NCI-H510A (cell line): ENCODE measurements at regions not wholly inside any gene's neighbourhood (a gene's known extent, or its start where the extent isn't known, plus 50 kb on each side); places are given as distances from the start of the nearest gene placed in this dataset.
"Not testable (repeated sequence)": the region's sequence is repeated elsewhere in the genome, so short reads cannot be mapped to it uniquely, and the experiment has no call there.

Experiments
- DNase-seq: peaks from one replicate; lab custom pipeline; 2025; lab: John Stamatoyannopoulos, UW

- no peak for DNase-seq
Measured at GRCh38 chr6:137933696-137934095, 66.6 kb downstream of the TNFAIP3 start.

- no peak for DNase-seq
Measured at GRCh38 chr6:137936798-137937197, 69.7 kb downstream of the TNFAIP3 start.

GRCh38 chr6:137937834-137938233 lies 70.8 kb downstream of the TNFAIP3 start:
- DNase-seq, result no peak

GRCh38 chr6:137938770-137939379 lies 71.8 kb downstream of the TNFAIP3 start:
- DNase-seq, result no peak

- DNase-seq, result no peak
Measured at GRCh38 chr6:137941995-137942394, 74.9 kb downstream of the TNFAIP3 start.

- no peak for DNase-seq
Measured at GRCh38 chr6:137942736-137943135, 75.7 kb downstream of the TNFAIP3 start.

DNA sequence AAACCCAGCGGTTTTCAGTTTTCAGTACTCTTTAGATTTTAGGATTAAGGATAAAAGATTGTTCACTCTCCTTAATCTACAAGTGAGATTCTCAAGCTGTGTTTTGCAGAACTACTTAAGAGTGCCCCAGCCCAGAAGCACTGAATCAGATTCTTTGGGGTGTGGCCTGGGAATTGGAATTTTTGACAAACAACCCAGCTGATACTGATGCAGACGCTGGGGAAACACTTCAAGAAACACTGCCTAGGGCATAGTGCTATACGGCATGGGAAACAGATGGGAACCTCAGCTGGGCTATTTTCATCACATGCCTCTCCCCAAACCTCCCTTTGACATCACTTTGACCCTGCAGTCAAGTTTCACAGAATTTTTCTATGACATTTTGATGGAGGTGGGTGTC lies 77.3 kb downstream of the TNFAIP3 start:
- DNase-seq, result not testable (repeated sequence)

DNA sequence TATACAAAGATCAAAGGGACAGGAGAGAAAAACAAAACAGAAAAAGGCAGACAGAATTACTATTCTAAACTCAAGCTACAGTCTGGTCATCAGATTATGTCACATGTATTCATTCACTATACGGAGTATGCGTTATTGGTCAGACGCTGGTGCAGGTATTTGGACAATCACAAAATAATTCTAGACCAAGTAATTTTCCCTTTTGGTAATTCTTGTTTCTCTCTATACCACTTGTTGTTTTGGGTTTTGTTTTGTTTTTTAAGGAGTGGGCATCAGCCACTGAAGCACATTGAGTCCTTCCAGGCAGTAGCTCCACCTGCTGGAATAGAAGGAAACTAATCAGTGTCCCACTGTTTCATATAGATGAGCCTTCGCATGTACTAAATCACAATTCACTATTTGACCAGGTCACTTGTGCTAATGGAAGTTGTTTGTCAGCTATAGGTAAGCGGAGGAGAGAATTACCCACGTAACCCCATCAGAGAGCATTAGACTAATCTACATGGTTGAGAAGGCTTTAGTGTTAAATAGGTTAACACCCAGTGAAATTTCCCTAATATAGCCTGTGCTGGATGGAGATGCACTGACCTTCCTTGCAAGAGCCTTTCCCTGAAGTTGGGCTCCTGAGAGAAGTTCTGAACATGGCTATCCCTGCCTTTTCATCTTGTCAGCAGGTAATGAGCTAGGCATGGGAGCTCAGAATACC lies 77.9 kb downstream of the TNFAIP3 start:
- no peak for DNase-seq

GRCh38 chr6:137949686-137950390 lies 82.8 kb downstream of the TNFAIP3 start:
- DNase-seq, result no peak

GRCh38 chr6:137950581-137950980 lies 83.5 kb downstream of the TNFAIP3 start:
- no peak for DNase-seq

DNA sequence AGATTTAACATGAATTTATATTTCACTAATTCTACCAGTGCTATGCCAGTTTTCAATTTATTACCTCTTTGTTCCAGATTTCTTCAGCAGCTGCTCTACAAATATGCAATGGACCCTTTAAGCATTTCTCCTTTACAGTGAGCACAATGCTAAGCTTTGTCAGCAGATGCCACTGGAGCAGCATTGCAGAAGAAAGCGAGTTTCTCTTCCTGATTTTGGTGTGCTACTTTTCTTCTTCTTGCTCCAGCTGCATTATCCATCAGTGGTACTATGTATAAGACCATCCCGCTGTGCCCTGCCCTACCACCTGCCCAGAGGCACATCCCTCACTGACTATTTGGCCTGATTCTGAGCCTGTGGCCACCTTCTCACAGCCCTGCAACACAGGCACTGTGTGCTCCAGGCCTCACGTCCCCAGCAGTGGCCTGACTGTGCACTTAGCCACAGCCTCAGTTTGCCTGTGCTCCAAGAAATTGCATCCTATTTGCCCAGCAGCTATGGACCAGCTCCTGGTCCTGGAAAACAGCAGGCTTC lies 84.1 kb downstream of the TNFAIP3 start:
- no peak for DNase-seq

DNA sequence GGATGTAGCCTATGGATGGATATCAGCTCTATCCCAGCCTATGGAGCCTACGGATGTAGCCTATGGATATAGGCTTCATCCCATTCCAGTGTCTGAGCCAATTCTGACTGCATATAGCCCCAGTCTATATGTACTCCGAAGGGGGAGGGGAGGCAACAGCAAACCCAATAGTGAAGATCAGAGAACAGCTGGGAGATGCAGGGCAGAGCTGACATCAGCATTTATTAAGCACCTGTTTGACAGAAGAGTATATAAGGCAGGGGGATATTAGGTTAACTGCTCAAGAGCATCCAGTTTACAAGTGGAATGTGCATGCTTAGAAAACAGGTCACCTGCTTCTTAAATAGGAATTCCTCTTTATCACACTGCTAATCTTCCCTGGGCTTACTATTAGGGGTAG lies 85.2 kb downstream of the TNFAIP3 start:
- no peak for DNase-seq

DNA sequence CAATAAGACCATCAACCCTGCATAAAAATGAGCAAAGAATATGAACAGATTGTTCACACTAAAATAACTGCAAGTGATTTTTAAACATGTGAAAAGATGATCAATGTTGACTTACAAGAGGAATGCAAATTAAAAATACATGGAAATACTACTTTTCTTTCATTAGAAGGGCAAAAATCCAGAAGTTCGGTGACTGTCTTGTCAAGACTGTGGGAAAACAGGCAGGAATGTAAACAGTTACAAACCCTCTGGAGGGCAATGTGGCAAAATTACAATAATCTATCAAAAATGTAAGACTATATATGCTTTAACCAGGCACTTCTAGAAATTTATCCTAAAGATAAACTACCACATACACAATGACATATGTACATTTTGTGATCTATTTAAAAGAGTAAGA lies 86.7 kb downstream of the TNFAIP3 start:
- DNase-seq, result no peak

DNA sequence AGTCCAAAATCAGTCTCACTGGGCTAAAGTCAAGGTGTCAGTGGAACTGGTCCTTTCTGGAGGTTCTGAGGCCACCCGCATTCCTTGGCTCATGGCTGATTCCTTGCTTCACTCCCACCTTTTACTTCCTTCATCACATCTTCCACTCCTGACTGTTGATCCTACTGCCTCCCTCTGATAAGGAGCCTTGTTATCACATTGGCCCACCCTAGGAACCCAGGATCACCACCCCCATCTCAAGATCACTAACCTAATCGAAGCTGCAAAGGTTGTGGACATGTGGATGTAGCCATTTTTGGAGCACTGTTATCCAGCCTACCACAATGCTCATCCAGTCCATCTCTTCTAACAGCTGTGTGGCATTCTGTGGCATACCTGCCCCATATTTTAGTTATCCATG lies 87.2 kb downstream of the TNFAIP3 start:
- DNase-seq, result no peak

DNA sequence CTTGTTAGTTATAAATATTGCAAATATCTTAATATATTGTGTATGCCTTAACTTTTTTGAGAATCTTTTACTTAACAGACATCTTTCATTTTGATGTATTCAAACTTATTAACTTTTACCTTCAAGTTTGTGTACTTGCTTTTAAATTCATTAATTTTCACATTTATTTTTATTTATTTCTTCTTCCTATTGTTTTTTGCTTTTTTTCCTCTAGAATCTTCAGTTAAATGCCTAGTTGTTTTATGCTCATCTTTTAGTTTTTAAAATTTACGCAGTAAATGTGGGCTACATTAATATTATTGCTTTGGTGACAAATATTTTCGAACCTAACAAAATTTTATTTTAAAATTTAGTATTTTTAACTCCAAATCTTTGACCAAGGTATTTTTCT lies 89.0 kb downstream of the TNFAIP3 start:
- DNase-seq, result no peak

DNA sequence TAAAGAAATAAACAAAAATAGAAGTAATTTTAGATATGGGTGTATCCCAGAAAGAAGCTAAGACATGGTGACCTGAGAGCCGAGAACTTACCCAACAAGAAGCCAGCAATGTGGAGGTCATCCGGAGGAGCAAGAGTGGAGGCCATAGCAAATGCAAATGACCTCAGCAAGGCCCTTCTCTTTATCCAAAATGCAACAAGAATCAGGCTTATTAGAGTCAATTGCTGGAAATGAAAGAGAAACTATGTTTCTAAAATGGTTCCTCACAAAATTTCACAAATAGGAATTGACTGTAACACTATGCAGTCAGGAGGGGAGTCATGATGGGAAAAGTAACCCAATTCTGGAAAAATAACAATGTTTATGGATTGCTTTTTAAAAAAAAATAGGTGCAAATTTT lies 90.4 kb downstream of the TNFAIP3 start:
- no peak for DNase-seq

DNA sequence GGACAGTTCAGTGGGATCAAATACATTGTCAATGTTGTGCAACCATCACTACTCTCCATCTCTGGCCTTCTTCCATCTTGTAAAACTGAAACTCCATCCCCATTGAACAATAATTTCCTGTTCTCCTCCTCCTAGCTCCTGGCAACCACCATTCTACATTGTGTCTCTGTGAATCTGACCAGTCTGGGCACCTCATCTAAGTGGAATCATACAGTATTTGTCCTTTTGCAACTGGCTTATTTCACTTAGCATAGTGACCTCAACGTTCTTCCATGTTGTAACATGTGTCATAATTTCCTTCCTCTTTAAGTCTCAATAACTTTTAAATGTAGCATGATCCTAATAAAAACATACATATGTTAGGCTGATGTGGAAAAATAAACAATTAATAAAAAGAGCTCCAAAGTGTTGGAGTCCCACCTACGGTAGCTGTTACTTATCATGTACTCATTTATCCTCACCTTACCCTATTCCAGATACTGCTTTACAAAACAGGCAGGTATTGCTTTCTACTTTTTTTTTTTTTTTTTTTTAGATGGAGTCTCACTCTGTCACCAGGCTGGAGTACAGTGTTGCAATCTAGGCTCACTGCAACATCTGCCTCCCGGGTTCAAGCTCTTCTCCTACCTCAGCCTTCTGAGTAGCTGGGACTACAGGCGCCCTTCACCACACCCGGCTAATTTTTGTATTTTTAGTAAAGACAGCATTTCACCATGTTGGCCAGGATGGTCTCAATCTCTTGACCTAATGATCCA lies 91.9 kb downstream of the TNFAIP3 start:
- DNase-seq, result no peak

GRCh38 chr6:137962725-137963124 lies 95.7 kb downstream of the TNFAIP3 start:
- no peak for DNase-seq

DNA sequence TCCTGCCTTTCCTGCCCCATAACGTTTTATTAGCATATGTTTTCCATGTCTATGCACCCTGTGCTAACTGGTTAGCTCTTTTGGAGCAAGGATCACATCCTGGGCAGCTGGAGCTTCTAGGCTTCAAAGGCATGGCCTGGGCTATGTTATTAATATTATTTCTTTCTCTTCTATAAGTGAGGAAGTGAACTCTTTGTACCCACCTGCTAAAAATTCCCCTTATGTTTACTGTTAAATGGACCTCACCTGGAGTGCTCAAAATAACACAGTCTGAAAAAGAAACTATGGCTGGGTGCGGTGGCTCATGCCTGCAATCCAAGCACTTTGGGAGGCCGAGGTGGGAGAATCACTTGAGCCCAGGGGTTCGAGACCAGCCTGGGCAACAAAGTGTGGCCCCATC lies 97.8 kb downstream of the TNFAIP3 start:
- DNase-seq, result no peak

- no peak for DNase-seq
Measured at GRCh38 chr6:137967689-137968454, 100.8 kb downstream of the TNFAIP3 start.

GRCh38 chr6:137968455-137968804 lies 101.4 kb downstream of the TNFAIP3 start:
- no peak for DNase-seq

GRCh38 chr6:137968901-137969300 lies 101.8 kb downstream of the TNFAIP3 start:
- DNase-seq, result no peak
